H9 (cell line): ENCODE measurements at regions not wholly inside any gene's neighbourhood (a gene's known extent, or its start where the extent isn't known, plus 50 kb on each side); places are given as distances from the start of the nearest gene placed in this dataset.
A peak's percentile ranks its signal among the peaks of the same experiment; 100 is the strongest.

ENCODE experiments used
- DNase-seq: peaks from one replicate; pipeline ENCODE4 v3.0.0-alpha.2; 2017
- H2AFZ ChIP-seq: one replicate; pipeline ENCODE4 v1.6.1; 2013; ENCODE audit warnings: mild to moderate bottlenecking, low read length, control low read depth, moderate library complexity
- H2AK5ac ChIP-seq: 2 replicates; pipeline ENCODE4 v1.6.1; 2013; ENCODE audit warnings: low read length, control low read depth, mixed read lengths; ENCODE audit not compliant: insufficient read length
- H2BK120ac ChIP-seq: one replicate; pipeline ENCODE4 v1.6.1; 2013; ENCODE audit warnings: low read depth, mild to moderate bottlenecking, low read length, control low read depth, inconsistent platforms; ENCODE audit not compliant: poor library complexity, severe bottlenecking
- H2BK12ac ChIP-seq: 2 replicates; pipeline ENCODE4 v1.6.1; 2013; ENCODE audit warnings: low read length, control low read depth, mixed read lengths, low read depth; ENCODE audit not compliant: insufficient read length
- H2BK15ac ChIP-seq: 2 replicates; pipeline ENCODE4 v1.6.1; 2013; ENCODE audit warnings: low read depth, low read length, control low read depth
- H2BK20ac ChIP-seq: one replicate; pipeline ENCODE4 v1.6.1; 2013; ENCODE audit warnings: low read depth, mild to moderate bottlenecking, low read length, control low read depth, inconsistent platforms; ENCODE audit not compliant: poor library complexity, severe bottlenecking
- H2BK5ac ChIP-seq: 2 replicates; pipeline ENCODE4 v1.6.1; 2013; ENCODE audit warnings: low read length, control low read depth, mixed read lengths; ENCODE audit not compliant: insufficient read length
- H3K14ac ChIP-seq: 2 replicates; pipeline ENCODE4 v1.6.1; 2013; ENCODE audit warnings: low read length, control low read depth; ENCODE audit not compliant: insufficient read depth
- H3K18ac ChIP-seq: 2 replicates; pipeline ENCODE4 v1.6.1; 2013; ENCODE audit warnings: low read depth, mild to moderate bottlenecking, mixed read lengths, low read length, control low read depth; ENCODE audit not compliant: insufficient read length
- H3K23ac ChIP-seq: 2 replicates; pipeline ENCODE4 v1.6.1; 2013; ENCODE audit warnings: low read length, control low read depth, mixed read lengths, low read depth; ENCODE audit not compliant: insufficient read length
- H3K23me2 ChIP-seq: 2 replicates; pipeline ENCODE4 v1.6.1; 2013; ENCODE audit warnings: low read depth, mild to moderate bottlenecking, mixed read lengths, low read length, control low read depth; ENCODE audit not compliant: insufficient read length, poor library complexity, severe bottlenecking
- H3K27ac ChIP-seq: 2 replicates; pipeline ENCODE4 v1.5.1; 2013; ENCODE audit warnings: low read length, control low read depth, mixed read lengths, low read depth; ENCODE audit not compliant: insufficient read length
- H3K27me3 ChIP-seq: 2 replicates; pipeline ENCODE4 v1.6.1; 2013; ENCODE audit warnings: low read length, control low read depth, inconsistent platforms; ENCODE audit not compliant: insufficient read depth
- H3K4ac ChIP-seq: 2 replicates; pipeline ENCODE4 v1.6.1; 2013; ENCODE audit warnings: low read depth, mild to moderate bottlenecking, control low read depth, inconsistent platforms, low read length, moderate library complexity
- H3K4me1 ChIP-seq: 2 replicates; pipeline ENCODE4 v1.6.1; 2013; ENCODE audit warnings: low read length, control low read depth, inconsistent platforms; ENCODE audit not compliant: insufficient read depth
- H3K4me2 ChIP-seq: 2 replicates; pipeline ENCODE4 v1.6.1; 2013; ENCODE audit warnings: low read length, control low read depth, mixed read lengths; ENCODE audit not compliant: insufficient read length, insufficient read depth
- H3K56ac ChIP-seq: 2 replicates; pipeline ENCODE4 v1.6.1; 2013; ENCODE audit warnings: low read depth, mild to moderate bottlenecking, mixed read lengths, low read length, control low read depth; ENCODE audit not compliant: insufficient read length
- H3K79me1 ChIP-seq: 2 replicates; pipeline ENCODE4 v1.6.1; 2013; ENCODE audit warnings: low read depth, mild to moderate bottlenecking, moderate library complexity, low read length, control low read depth, inconsistent platforms; ENCODE audit not compliant: insufficient read depth, poor library complexity, severe bottlenecking
- H3K79me2 ChIP-seq: 2 replicates; pipeline ENCODE4 v1.6.1; 2013; ENCODE audit warnings: low read length, control low read depth, inconsistent platforms; ENCODE audit not compliant: insufficient read depth
- H3K9ac ChIP-seq: 2 replicates; pipeline ENCODE4 v1.6.1; 2013; ENCODE audit warnings: low read length, control low read depth, mixed read lengths; ENCODE audit not compliant: insufficient read length; ENCODE audit errors: extremely low read depth
- H3K9me3 ChIP-seq: one replicate; pipeline ENCODE4 v1.6.1; 2013; ENCODE audit warnings: low read depth, low read length, inconsistent platforms; ENCODE audit not compliant: control insufficient read depth
- H3T11ph ChIP-seq: one replicate; pipeline ENCODE4 v1.6.1; 2013; ENCODE audit warnings: mild to moderate bottlenecking, low read length, control low read depth, inconsistent platforms
- H4K20me1 ChIP-seq: one replicate; pipeline ENCODE4 v1.6.1; 2013; ENCODE audit not compliant: control insufficient read depth, insufficient read length, insufficient read depth
- H4K5ac ChIP-seq: 2 replicates; pipeline ENCODE4 v1.6.1; 2013; ENCODE audit warnings: low read depth, mild to moderate bottlenecking, mixed read lengths, low read length, control low read depth; ENCODE audit not compliant: insufficient read length
- H4K8ac ChIP-seq: replicated peaks from 2 replicates; pipeline ENCODE4 v1.6.1; 2013; ENCODE audit warnings: low read length, control low read depth, mixed read lengths, low read depth; ENCODE audit not compliant: insufficient read length
- H4K91ac ChIP-seq: 2 replicates; pipeline ENCODE4 v1.6.1; 2013; ENCODE audit warnings: low read depth, mild to moderate bottlenecking, moderate library complexity, mixed read lengths, low read length, control low read depth; ENCODE audit not compliant: insufficient read length
- H3K27ac Mint-ChIP-seq, 3 experiments: 2 replicates in 2 of 3; 3 replicates in 1 of 3; pipeline ENCODE4 v1.8.0; 2020 to 2021; ENCODE audit warnings: mixed read lengths in 3 of 3, mild to moderate bottlenecking in 1 of 3, moderate library complexity in 1 of 3
- H3K27me3 Mint-ChIP-seq: 2 replicates; pipeline ENCODE4 v1.8.0; 2021; ENCODE audit warnings: low read depth, mild to moderate bottlenecking, moderate library complexity, mixed read lengths
- H3K36me3 Mint-ChIP-seq, 3 experiments: 2 replicates in 2 of 3; 3 replicates in 1 of 3; pipeline ENCODE4 v1.8.0; 2020 to 2021; ENCODE audit warnings: low read depth in 3 of 3, mixed read lengths in 3 of 3; ENCODE audit not compliant: insufficient read depth in 1 of 3
- H3K4me1 Mint-ChIP-seq, 2 experiments: 2 replicates each; pipeline ENCODE4 v1.8.0; 2020; ENCODE audit warnings: mixed read lengths in 2 of 2
- H3K4me3 Mint-ChIP-seq, 2 experiments: 2 replicates in 1 of 2; 3 replicates in 1 of 2; pipeline ENCODE4 v1.8.0; 2020 to 2021; ENCODE audit warnings: mild to moderate bottlenecking in 2 of 2, mixed read lengths in 2 of 2, moderate library complexity in 1 of 2
- H3K9me3 Mint-ChIP-seq, 2 experiments: 2 replicates in 1 of 2; 3 replicates in 1 of 2; pipeline ENCODE4 v1.8.0; 2020; ENCODE audit warnings: mild to moderate bottlenecking in 2 of 2, mixed read lengths in 2 of 2, moderate library complexity in 1 of 2
- CTCF ChIP-seq: fragments of 200-600 bp; sonication (generic); conservative IDR thresholded peaks from 3 replicates; pipeline ENCODE4 v1.8.0; 2021; ENCODE audit warnings: antibody characterized with exemption, mild to moderate bottlenecking
- WGBS: extraction: QIAGEN DNeasy Blood & Tissue Kit; methylation state at CpG from one replicate; pipeline ENCODE4 v1.1.7; 2013; ENCODE audit warnings: missing lambda C conversion rate, low lambda C conversion rate, mixed read lengths; ENCODE audit not compliant: insufficient read length; ENCODE audit errors: extremely low coverage; 5-methylcytosine and 5-hydroxymethylcytosine counted together

GRCh38 chr1:69076631-69077030 lies 491.1 kb upstream of the LRRC7 start:
- Histone ChIP-seq H2AFZ (no peak overlapping the region), H2BK20ac (no peak overlapping the region), H3K27ac (no peak overlapping the region), H3K14ac (no peak overlapping the region), H3K18ac (no peak overlapping the region), H3K79me2 (no peaks in the 10 kb centered on the region), H2BK5ac (no peak overlapping the region), H4K8ac (no peak overlapping the region), H3K4me1 (peaks cover 4% of the 10 kb centered on the region), H3K23ac (no peak overlapping the region), H3T11ph (no peak overlapping the region), H3K27me3 (no peaks in the 10 kb centered on the region), H3K56ac (no peak overlapping the region), H3K9ac (no peak overlapping the region), H3K4me2 (no peak overlapping the region), H2BK12ac (no peak overlapping the region), H4K20me1 (no peaks in the 10 kb centered on the region), H3K79me1 (no peaks in the 10 kb centered on the region), H2BK15ac (no peak overlapping the region), H4K5ac (no peak overlapping the region), H4K91ac (no peak overlapping the region), H3K4ac (no peak overlapping the region), H3K9me3 (no peaks in the 10 kb centered on the region), H3K23me2 (no peaks in the 10 kb centered on the region), H2AK5ac (no peak overlapping the region), H2BK120ac (no peak overlapping the region)
- Mint-ChIP-seq H3K9me3 (peaks cover 10 to 22% of the 10 kb centered on the region in 2 experiments), H3K27me3 (no peaks in the 10 kb centered on the region; the same call in 1 of the 2 replicates), H3K27ac (peak overlapping the region; percentile 85 to 98 (median 93)), H3K4me1 (peaks cover 56 to 60% of the 10 kb centered on the region in 2 experiments), H3K4me3 (peak overlapping the region; percentile 9 to 37; a peak in 3 of 5 replicates), H3K36me3 (peaks cover 9 to 24% (median 17%) of the 10 kb centered on the region in 3 experiments; a peak in 6 of 7 replicates)
- WGBS: no CpG with 5 or more reads among the region's 3 CpGs
- TF ChIP-seq CTCF: no peak
- peak; percentile 36 for DNase-seq
